ENCODE measurements at regions not wholly inside any gene's neighbourhood (a gene's known extent, or its start where the extent isn't known, plus 50 kb on each side); places are given as distances from the start of the nearest gene placed in this dataset.

DNA sequence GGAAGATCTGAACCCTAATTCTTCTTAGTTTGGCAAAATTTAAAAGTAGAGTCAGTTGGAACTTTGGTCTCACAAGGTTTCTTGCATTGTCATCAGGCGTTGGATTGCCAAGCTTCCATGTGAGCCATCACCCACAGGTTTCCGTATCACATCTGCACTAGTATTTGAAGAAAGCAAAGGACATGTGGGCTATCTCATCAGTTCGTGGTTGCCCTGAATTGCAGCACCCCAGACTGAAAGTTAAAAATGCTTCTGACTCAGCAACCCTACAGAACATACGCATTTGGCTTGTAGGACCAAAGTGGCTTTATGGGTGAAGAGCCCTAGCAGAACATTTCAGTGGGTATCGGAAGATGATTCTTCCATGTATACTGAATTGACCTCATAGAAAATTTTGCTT lies 358.0 kb downstream of the ENC1 start:
- TF ChIP-seq, protein P1, sequence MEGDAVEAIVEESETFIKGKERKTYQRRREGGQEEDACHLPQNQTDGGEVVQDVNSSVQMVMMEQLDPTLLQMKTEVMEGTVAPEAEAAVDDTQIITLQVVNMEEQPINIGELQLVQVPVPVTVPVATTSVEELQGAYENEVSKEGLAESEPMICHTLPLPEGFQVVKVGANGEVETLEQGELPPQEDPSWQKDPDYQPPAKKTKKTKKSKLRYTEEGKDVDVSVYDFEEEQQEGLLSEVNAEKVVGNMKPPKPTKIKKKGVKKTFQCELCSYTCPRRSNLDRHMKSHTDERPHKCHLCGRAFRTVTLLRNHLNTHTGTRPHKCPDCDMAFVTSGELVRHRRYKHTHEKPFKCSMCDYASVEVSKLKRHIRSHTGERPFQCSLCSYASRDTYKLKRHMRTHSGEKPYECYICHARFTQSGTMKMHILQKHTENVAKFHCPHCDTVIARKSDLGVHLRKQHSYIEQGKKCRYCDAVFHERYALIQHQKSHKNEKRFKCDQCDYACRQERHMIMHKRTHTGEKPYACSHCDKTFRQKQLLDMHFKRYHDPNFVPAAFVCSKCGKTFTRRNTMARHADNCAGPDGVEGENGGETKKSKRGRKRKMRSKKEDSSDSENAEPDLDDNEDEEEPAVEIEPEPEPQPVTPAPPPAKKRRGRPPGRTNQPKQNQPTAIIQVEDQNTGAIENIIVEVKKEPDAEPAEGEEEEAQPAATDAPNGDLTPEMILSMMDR (IDR thresholded peaks at IDR 0.05) = no peak
- TF ChIP-seq EP300 (IDR thresholded peaks at IDR 0.05) (no peak), POLR2A (IDR thresholded peaks at IDR 0.05) (no peak)
